Astrocyte (in vitro differentiated cells and primary cell): ENCODE measurements at regions not wholly inside any gene's neighbourhood (a gene's known extent, or its start where the extent isn't known, plus 50 kb on each side); places are given as distances from the start of the nearest gene placed in this dataset.

ENCODE experiments used
- DNase-seq: peaks from one replicate; pipeline ENCODE4 v3.0.0-alpha.2; 2010; ENCODE audit warnings: low read depth
- FAIRE-seq: peaks from 2 replicates; lab custom pipeline; 2011; peaks lifted over from hg19 to GRCh38; lab: Jason Lieb, UNC
- H2AFZ ChIP-seq: 2 replicates; pipeline ENCODE4 v1.6.0; 2012; ENCODE audit warnings: low read depth, low read length, inconsistent platforms
- H3K27ac ChIP-seq: 2 replicates; pipeline ENCODE4 v1.5.1; 2011; ENCODE audit warnings: low read depth, low read length, inconsistent platforms
- H3K27me3 ChIP-seq: 2 replicates; pipeline ENCODE4 v1.6.0; 2011; ENCODE audit warnings: low read length, inconsistent platforms; ENCODE audit not compliant: insufficient read depth
- H3K36me3 ChIP-seq: 2 replicates; pipeline ENCODE4 v1.5.1; 2011; ENCODE audit warnings: low read length, inconsistent platforms; ENCODE audit not compliant: insufficient read depth
- H3K4me1 ChIP-seq: 2 replicates; pipeline ENCODE4 v1.5.1; 2011; ENCODE audit warnings: low read length, inconsistent platforms; ENCODE audit not compliant: insufficient read depth
- H3K4me2 ChIP-seq: 2 replicates; pipeline ENCODE4 v1.6.0; 2012; ENCODE audit warnings: low read length, inconsistent platforms
- H3K4me3 ChIP-seq: 2 replicates; pipeline ENCODE4 v1.5.1; 2011; ENCODE audit warnings: low read depth, mild to moderate bottlenecking, low read length, inconsistent platforms; ENCODE audit not compliant: insufficient read depth
- H3K79me2 ChIP-seq: 2 replicates; pipeline ENCODE4 v1.6.0; 2012; ENCODE audit warnings: mild to moderate bottlenecking, low read length, inconsistent platforms; ENCODE audit not compliant: insufficient read depth
- H3K9ac ChIP-seq: 2 replicates; pipeline ENCODE4 v1.6.0; 2012; ENCODE audit warnings: mild to moderate bottlenecking, low read length, inconsistent platforms
- H3K9me3 ChIP-seq: 2 replicates; pipeline ENCODE4 v1.5.1; 2012; ENCODE audit warnings: low read depth, mild to moderate bottlenecking, low read length, inconsistent platforms; ENCODE audit not compliant: insufficient read depth
- H4K20me1 ChIP-seq: 2 replicates; pipeline ENCODE4 v1.6.0; 2012; ENCODE audit warnings: low read length, inconsistent platforms; ENCODE audit not compliant: insufficient read depth
- H3K27ac Mint-ChIP-seq: one replicate; pipeline ENCODE4 v1.8.0; 2021; ENCODE audit warnings: mild to moderate bottlenecking, mixed read lengths; ENCODE audit not compliant: unreplicated experiment
- H3K27me3 Mint-ChIP-seq: one replicate; pipeline ENCODE4 v1.8.0; 2021; ENCODE audit warnings: low read depth, mixed read lengths; ENCODE audit not compliant: unreplicated experiment
- H3K36me3 Mint-ChIP-seq: one replicate; pipeline ENCODE4 v1.8.0; 2021; ENCODE audit warnings: low read depth, mixed read lengths; ENCODE audit not compliant: unreplicated experiment
- H3K4me1 Mint-ChIP-seq: one replicate; pipeline ENCODE4 v1.8.0; 2021; ENCODE audit warnings: low read depth, mixed read lengths; ENCODE audit not compliant: unreplicated experiment
- H3K4me3 Mint-ChIP-seq: one replicate; pipeline ENCODE4 v1.8.0; 2021; ENCODE audit warnings: mild to moderate bottlenecking, moderate library complexity, mixed read lengths; ENCODE audit not compliant: unreplicated experiment
- H3K9me3 Mint-ChIP-seq: one replicate; pipeline ENCODE4 v1.8.0; 2021; ENCODE audit warnings: mild to moderate bottlenecking, mixed read lengths; ENCODE audit not compliant: unreplicated experiment
- EZH2 ChIP-seq: IDR thresholded peaks from 2 replicates; pipeline ENCODE4 v1.6.1; 2012; ENCODE audit warnings: mild to moderate bottlenecking, low read length, inconsistent platforms; ENCODE audit not compliant: insufficient read depth
- TF ChIP-seq, protein P1 (sequence below): IDR thresholded peaks from 2 replicates; pipeline ENCODE4 v1.5.1; 2011; ENCODE audit warnings: low read depth, mild to moderate bottlenecking, inconsistent platforms, low read length, moderate library complexity; ENCODE audit not compliant: insufficient read depth

DNA sequence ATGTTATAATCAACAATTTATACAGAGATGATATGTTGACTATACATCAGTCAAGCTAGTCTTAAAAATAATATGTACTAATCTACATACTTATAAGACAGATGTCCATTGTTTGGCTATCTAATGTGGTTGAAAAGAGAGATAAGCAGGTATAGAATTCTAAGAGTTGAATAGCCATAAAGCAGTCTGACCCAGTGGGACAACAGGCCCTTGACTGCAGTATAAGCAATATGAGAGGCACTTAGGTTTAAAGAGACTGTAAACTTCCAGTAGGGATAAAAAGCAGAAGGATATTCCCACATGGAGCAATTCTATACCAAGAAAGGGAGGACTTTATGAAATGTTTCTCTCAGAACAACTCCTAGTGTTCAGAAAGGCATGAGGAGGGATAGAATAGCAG, 139.3 kb downstream of the ELAPOR2 start:
- Histone ChIP-seq H3K9ac (no peak overlapping the region), H3K4me1 (no peaks in the 10 kb centered on the region), H4K20me1 (no peaks in the 10 kb centered on the region), H3K4me3 (no peak overlapping the region), H2AFZ (no peak overlapping the region), H3K36me3 (no peaks in the 10 kb centered on the region), H3K79me2 (no peaks in the 10 kb centered on the region), H3K4me2 (no peak overlapping the region), H3K27me3 (no peaks in the 10 kb centered on the region), H3K9me3 (no peaks in the 10 kb centered on the region), H3K27ac (no peak overlapping the region)
- DNase-seq: no peak
- Mint-ChIP-seq H3K36me3 (peaks cover 2% of the 10 kb centered on the region), H3K27me3 (no peaks in the 10 kb centered on the region), H3K4me1 (no peaks in the 10 kb centered on the region), H3K4me3 (no peak overlapping the region), H3K27ac (no peak overlapping the region), H3K9me3 (no peaks in the 10 kb centered on the region)
- FAIRE-seq: no peak
- no peak for TF ChIP-seq EZH2
- TF ChIP-seq, protein P1, sequence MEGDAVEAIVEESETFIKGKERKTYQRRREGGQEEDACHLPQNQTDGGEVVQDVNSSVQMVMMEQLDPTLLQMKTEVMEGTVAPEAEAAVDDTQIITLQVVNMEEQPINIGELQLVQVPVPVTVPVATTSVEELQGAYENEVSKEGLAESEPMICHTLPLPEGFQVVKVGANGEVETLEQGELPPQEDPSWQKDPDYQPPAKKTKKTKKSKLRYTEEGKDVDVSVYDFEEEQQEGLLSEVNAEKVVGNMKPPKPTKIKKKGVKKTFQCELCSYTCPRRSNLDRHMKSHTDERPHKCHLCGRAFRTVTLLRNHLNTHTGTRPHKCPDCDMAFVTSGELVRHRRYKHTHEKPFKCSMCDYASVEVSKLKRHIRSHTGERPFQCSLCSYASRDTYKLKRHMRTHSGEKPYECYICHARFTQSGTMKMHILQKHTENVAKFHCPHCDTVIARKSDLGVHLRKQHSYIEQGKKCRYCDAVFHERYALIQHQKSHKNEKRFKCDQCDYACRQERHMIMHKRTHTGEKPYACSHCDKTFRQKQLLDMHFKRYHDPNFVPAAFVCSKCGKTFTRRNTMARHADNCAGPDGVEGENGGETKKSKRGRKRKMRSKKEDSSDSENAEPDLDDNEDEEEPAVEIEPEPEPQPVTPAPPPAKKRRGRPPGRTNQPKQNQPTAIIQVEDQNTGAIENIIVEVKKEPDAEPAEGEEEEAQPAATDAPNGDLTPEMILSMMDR: no peak

DNA sequence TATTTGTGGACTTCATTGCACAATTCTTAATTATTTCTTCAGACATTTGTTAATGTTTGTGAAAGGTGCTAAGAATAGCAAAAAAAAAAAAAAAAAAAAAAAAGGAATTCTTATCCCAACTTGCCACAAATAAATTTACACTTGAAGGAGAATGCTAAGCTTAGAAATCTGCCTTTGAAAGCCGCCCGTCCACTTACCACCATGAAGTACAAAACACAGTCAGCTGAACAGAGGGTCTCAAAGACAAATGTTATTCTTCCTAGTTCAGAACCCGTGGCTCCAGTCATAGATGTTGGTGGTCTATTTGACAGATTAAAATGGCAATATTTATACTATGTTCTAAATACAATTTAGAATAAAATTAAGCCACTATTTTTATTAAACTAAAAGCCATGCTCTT, 141.2 kb downstream of the ELAPOR2 start:
- H3K27ac ChIP-seq: no peak overlapping the region
- no peak overlapping the region for H3K4me2 ChIP-seq
- Mint-ChIP-seq H3K36me3 (peaks cover 2% of the 10 kb centered on the region), H3K27me3 (no peaks in the 10 kb centered on the region), H3K27ac (no peak overlapping the region), H3K4me3 (no peak overlapping the region), H3K4me1 (no peaks in the 10 kb centered on the region), H3K9me3 (no peaks in the 10 kb centered on the region)
- no peak for DNase-seq
- no peaks in the 10 kb centered on the region for H3K9me3 ChIP-seq
- no peak overlapping the region for H2AFZ ChIP-seq
- no peak for TF ChIP-seq EZH2
- TF ChIP-seq, protein P1: no peak
- H3K27me3 ChIP-seq: no peaks in the 10 kb centered on the region
- H3K79me2 ChIP-seq: no peaks in the 10 kb centered on the region
- H3K4me1 ChIP-seq: no peaks in the 10 kb centered on the region
- H3K9ac ChIP-seq: no peak overlapping the region
- no peak for FAIRE-seq
- H3K4me3 ChIP-seq: no peak overlapping the region
- no peaks in the 10 kb centered on the region for H3K36me3 ChIP-seq
- H4K20me1 ChIP-seq: no peaks in the 10 kb centered on the region

DNA sequence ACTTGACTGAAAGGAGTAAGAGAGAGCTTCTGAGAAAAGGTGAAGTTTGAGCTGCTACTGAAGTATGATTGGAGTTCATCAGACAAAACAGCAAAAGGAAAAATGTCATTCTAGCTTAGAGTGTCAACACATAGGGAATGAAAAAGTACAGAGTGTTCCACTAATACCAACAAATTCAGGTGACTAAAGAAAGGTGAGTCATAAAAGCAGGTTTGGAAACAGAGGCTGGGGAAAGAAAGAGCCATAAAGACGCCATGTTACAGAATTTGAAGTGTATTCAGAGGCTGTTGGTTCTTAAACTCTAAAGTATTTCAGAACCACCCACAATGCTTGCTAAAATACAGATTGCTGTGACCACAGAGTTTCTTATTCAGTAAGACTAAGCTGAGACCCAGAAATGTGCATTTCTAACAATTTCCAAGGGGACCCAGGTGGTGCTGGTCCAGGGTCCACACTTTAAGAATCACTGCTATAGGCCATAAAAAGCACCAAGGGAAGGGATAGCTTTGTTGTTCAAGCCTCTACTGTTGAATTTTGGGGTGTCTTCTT, 143.1 kb downstream of the ELAPOR2 start:
- Mint-ChIP-seq H3K9me3 (no peaks in the 10 kb centered on the region), H3K36me3 (peaks cover 2% of the 10 kb centered on the region), H3K27ac (no peak overlapping the region), H3K4me3 (no peak overlapping the region), H3K27me3 (no peaks in the 10 kb centered on the region), H3K4me1 (no peaks in the 10 kb centered on the region)
- FAIRE-seq (no peak), DNase-seq (no peak)
- Histone ChIP-seq H2AFZ (no peak overlapping the region), H3K4me3 (no peak overlapping the region), H3K4me1 (no peaks in the 10 kb centered on the region), H4K20me1 (no peaks in the 10 kb centered on the region), H3K4me2 (no peak overlapping the region), H3K79me2 (no peaks in the 10 kb centered on the region), H3K36me3 (no peaks in the 10 kb centered on the region), H3K9me3 (no peaks in the 10 kb centered on the region), H3K27ac (no peak overlapping the region), H3K27me3 (no peaks in the 10 kb centered on the region), H3K9ac (no peak overlapping the region)
- TF ChIP-seq EZH2: no peak
- TF ChIP-seq, protein P1: no peak
